ENCODE measurements at regions not wholly inside any gene's neighbourhood (a gene's known extent, or its start where the extent isn't known, plus 50 kb on each side); places are given as distances from the start of the nearest gene placed in this dataset.
A peak's percentile ranks its signal among the peaks of the same experiment; 100 is the strongest.

DNA sequence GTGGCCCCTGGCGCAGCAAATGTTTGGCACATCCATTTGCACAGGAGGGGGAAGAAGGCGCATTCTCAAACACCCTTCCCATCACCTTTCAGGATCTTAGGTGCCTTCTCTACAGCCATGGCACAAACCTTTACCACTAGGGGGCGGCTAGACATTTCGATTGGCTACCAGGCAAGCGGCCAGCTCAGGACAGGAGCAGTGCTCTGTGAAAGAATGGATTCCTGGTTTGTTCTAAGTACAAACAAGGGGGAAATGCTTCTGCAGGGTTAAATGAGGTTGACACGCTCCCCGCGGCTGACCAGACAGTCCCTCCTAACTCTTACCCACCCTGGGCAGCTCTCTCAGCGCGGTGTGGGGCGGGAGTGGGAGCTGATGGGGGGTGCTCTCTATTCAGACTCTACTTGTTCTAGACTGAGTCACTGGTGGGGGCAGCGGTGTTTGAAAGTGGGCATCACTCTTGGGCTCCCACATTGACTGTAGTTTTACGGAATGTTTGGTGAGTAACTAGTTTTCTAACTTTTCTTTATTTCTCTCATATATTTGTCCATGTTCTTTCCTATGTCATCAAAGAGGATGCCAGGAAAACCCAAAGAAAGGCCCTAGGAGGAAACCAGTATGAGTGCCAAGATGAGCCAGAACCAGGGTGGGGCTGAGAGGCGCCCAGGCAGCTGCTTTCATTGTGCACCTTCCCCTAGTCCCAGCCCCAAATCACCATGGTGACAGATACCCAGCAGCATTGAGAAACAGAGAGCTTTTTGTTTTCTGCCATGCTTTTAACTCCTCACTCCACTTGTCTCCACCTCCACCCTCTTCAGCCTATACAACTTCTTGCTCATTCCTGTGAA lies 61.4 kb upstream of the GPR158 start:
- Histone ChIP-seq H3K9me3 (ENCODE audit: control insufficient read depth in 2 of 3, low read length in 3 of 3) (no peaks in the 10 kb centered on the region), H3K4me3 (ENCODE audit: low read length) (no peak overlapping the region), H3K4me1 (ENCODE audit: control insufficient read depth in 2 of 2, insufficient read depth in 2 of 2, low read length in 2 of 2) (no peaks in the 10 kb centered on the region), H3K36me3 (ENCODE audit: control insufficient read depth in 2 of 3, insufficient read depth in 3 of 3, low read length in 3 of 3) (no peaks in the 10 kb centered on the region), H3K27me3 (ENCODE audit: control insufficient read depth in 2 of 2, insufficient read depth in 2 of 2, low read length in 2 of 2) (peaks cover 0 to 7% of the 10 kb centered on the region in 2 donors), H3K27ac (ENCODE audit: low read depth, low read length) (no peak overlapping the region)
- Mint-ChIP-seq H3K27me3 (peaks cover 13 to 62% (median 47%) of the 10 kb centered on the region in 5 donors), H3K4me3 (peak overlapping the region in 1 of 10 donors; percentile 2), H3K36me3 (peaks cover 0 to 4% (median 0%) of the 10 kb centered on the region in 5 donors), H3K27ac (no peak overlapping the region), H3K4me1 (no peaks in the 10 kb centered on the region), H3K9me3 (peaks cover 0 to 3% (median 0%) of the 10 kb centered on the region in 11 donors)
- CTCF ChIA-PET = no interaction called here
- no peak for ATAC-seq
- intact Hi-C loops (cut with micrococcal nuclease) = no loop called here
- POLR2A ChIA-PET = no interaction called here
- DNase-seq = peak in 5 of 9 donors; percentile 2 to 31 (median 9)

GRCh38 chr10:25114036-25114411 lies 60.8 kb upstream of the GPR158 start:
- ATAC-seq = no peak

GRCh38 chr10:25117757-25118156 lies 57.0 kb upstream of the GPR158 start:
- H3K4me1 ChIP-seq (ENCODE audit: control insufficient read depth in 2 of 2, insufficient read depth in 2 of 2, low read length in 2 of 2) = no peaks in the 10 kb centered on the region
- no peaks in the 10 kb centered on the region for H3K9me3 ChIP-seq (ENCODE audit: control insufficient read depth in 2 of 3, low read length in 3 of 3)
- no peaks in the 10 kb centered on the region for H3K36me3 ChIP-seq (ENCODE audit: control insufficient read depth in 2 of 3, insufficient read depth in 3 of 3, low read length in 3 of 3)
- Mint-ChIP-seq H3K27ac (no peak overlapping the region), H3K4me1 (no peaks in the 10 kb centered on the region), H3K9me3 (peaks cover 0 to 4% (median 0%) of the 10 kb centered on the region in 11 donors), H3K4me3 (peak overlapping the region in 1 of 10 donors; percentile 2), H3K36me3 (no peaks in the 10 kb centered on the region), H3K27me3 (peaks cover 13 to 41% (median 34%) of the 10 kb centered on the region in 5 donors)
- no peak overlapping the region for H3K4me3 ChIP-seq (ENCODE audit: low read length)
- intact Hi-C loops (cut with micrococcal nuclease) = no loop called here
- ChIA-PET POLR2A (no interaction called here), CTCF (no interaction called here)
- no peak overlapping the region for H3K27ac ChIP-seq (ENCODE audit: low read depth, low read length)
- DNase-seq = no peak
- H3K27me3 ChIP-seq (ENCODE audit: control insufficient read depth in 2 of 2, insufficient read depth in 2 of 2, low read length in 2 of 2) = peaks cover 0 to 7% of the 10 kb centered on the region in 2 donors
- ATAC-seq = no peak

More at GRCh38 chr10:25114036-25114411, 60.8 kb upstream of the GPR158 start:
- POLR2A ChIA-PET = no interaction called here
- Histone ChIP-seq H3K27ac (ENCODE audit: low read depth, low read length) (no peak overlapping the region), H3K4me3 (ENCODE audit: low read length) (no peak overlapping the region), H3K9me3 (ENCODE audit: control insufficient read depth in 2 of 3, low read length in 3 of 3) (no peaks in the 10 kb centered on the region), H3K4me1 (ENCODE audit: control insufficient read depth in 2 of 2, insufficient read depth in 2 of 2, low read length in 2 of 2) (no peaks in the 10 kb centered on the region), H3K27me3 (ENCODE audit: control insufficient read depth in 2 of 2, insufficient read depth in 2 of 2, low read length in 2 of 2) (peaks cover 0 to 7% of the 10 kb centered on the region in 2 donors), H3K36me3 (ENCODE audit: control insufficient read depth in 2 of 3, insufficient read depth in 3 of 3, low read length in 3 of 3) (no peaks in the 10 kb centered on the region)
- Mint-ChIP-seq H3K27ac (no peak overlapping the region), H3K9me3 (peaks cover 0 to 3% (median 0%) of the 10 kb centered on the region in 11 donors), H3K36me3 (peaks cover 0 to 4% (median 0%) of the 10 kb centered on the region in 5 donors), H3K4me3 (no peak overlapping the region), H3K27me3 (peaks cover 13 to 56% (median 46%) of the 10 kb centered on the region in 5 donors), H3K4me1 (no peaks in the 10 kb centered on the region)
- CTCF ChIA-PET = no interaction called here
- intact Hi-C loops (cut with micrococcal nuclease) = no loop called here
- no peak for DNase-seq

DNA sequence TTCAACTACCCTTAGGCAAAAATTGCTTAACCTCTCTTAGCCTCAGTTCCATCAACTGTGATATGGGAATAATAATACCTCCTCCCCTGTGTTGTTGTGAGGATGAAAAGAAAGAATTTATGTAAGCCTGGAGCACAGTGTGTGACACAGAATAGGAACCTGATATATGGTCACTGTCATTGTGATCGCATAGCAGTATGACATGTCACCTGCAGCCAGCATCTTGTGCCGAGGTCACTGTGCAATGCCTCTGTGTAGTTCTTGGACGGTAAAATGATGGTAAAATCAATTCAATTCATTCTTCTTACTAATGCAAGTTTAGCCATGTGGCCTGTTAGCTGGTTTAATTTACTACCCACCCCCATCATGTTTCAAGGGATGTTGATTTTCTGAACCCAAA lies 54.6 kb upstream of the GPR158 start:
- CTCF ChIA-PET = no interaction called here
- DNase-seq (no peak), ATAC-seq (no peak)
- peaks cover 0 to 8% (median 0%) of the 10 kb centered on the region in 11 donors for H3K9me3 Mint-ChIP-seq
- intact Hi-C loops (cut with micrococcal nuclease) = no loop called here
- POLR2A ChIA-PET = no interaction called here
- H3K9me3 ChIP-seq (ENCODE audit: control insufficient read depth in 2 of 3, low read length in 3 of 3) = no peaks in the 10 kb centered on the region
- no peak overlapping the region for H3K4me3 ChIP-seq (ENCODE audit: low read length)
- H3K36me3 Mint-ChIP-seq = no peaks in the 10 kb centered on the region
- H3K27me3 ChIP-seq (ENCODE audit: control insufficient read depth in 2 of 2, insufficient read depth in 2 of 2, low read length in 2 of 2) = peaks cover 0 to 4% of the 10 kb centered on the region in 2 donors
- no peaks in the 10 kb centered on the region for H3K36me3 ChIP-seq (ENCODE audit: control insufficient read depth in 2 of 3, insufficient read depth in 3 of 3, low read length in 3 of 3)
- no peaks in the 10 kb centered on the region for H3K4me1 ChIP-seq (ENCODE audit: control insufficient read depth in 2 of 2, insufficient read depth in 2 of 2, low read length in 2 of 2)
- H3K27me3 Mint-ChIP-seq = peaks cover 0 to 33% (median 25%) of the 10 kb centered on the region in 5 donors
- no peak overlapping the region for H3K27ac ChIP-seq (ENCODE audit: low read depth, low read length)
- H3K27ac Mint-ChIP-seq = no peak overlapping the region
- no peaks in the 10 kb centered on the region for H3K4me1 Mint-ChIP-seq
- H3K4me3 Mint-ChIP-seq = no peak overlapping the region

Data from naive thymus-derived CD4-positive, alpha-beta T cell (primary cell).